NCI-H69 (cell line): ENCODE measurements at regions not wholly inside any gene's neighbourhood (a gene's known extent, or its start where the extent isn't known, plus 50 kb on each side); places are given as distances from the start of the nearest gene placed in this dataset.
"Not testable (repeated sequence)": the region's sequence is repeated elsewhere in the genome, so short reads cannot be mapped to it uniquely, and the experiment has no call there.

Source experiments
- DNase-seq: peaks from one replicate; lab custom pipeline; 2025; lab: John Stamatoyannopoulos, UW

DNA sequence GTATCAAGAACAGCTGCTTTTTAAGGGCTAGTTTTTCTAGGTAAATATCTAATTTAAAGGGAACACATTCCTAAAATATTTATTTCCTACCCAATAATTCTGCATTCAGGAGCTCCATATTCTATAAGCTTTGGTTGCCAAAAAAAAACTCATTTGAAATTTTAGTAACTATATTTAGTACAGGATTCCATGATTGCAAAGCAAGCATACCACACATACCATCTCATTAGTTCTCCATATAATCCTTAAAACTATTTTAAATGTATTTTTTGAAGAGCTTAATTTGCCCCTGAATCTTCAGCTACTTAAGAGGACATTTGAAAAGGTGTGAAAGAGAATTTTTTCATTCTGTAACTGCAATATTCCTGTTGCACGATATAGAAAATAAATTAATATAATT lies 877.0 kb downstream of the NR2F1-AS1 start:
- no peak for DNase-seq

DNA sequence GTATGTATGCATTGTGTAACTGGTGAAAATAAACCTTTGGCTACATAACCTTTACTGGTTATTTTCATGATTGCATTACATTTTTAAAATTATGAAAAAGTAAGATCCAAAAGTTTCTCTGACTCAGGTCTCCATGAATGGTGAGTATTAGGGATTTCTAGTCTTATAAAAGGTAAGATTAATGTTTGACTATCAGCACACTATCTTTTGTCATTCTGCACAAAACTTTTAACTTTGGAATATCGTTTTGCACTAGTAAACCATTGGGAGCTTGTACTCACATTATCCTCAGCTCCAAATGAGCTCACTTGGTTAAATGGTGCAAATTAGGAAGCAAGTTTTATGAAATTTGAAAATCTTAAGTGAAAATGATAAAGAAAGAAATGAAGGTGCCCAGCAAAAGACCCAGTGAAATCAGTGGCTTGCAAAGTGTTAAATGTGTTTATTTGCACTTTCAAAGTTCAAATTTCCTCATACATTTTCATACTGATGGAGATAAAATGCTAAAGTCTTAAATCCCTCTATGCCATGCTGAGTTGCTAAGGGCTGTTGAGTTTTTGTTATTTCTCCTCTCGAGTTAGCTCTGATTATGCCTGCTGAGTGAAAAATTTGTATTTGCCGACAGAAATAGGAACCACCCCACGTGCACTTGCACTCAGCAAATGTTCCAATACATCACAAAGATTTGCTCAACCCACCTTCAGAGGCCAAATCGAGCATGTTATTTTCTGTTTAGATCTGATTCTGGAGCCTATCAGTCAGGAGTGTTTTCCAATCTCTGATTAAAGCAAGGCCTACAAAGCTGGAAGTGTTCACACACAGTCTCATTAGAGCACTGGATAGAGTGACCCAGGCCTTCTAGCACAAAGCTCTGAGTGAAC lies 885.7 kb downstream of the NR2F1-AS1 start:
- DNase-seq = peak; percentile 56

DNA sequence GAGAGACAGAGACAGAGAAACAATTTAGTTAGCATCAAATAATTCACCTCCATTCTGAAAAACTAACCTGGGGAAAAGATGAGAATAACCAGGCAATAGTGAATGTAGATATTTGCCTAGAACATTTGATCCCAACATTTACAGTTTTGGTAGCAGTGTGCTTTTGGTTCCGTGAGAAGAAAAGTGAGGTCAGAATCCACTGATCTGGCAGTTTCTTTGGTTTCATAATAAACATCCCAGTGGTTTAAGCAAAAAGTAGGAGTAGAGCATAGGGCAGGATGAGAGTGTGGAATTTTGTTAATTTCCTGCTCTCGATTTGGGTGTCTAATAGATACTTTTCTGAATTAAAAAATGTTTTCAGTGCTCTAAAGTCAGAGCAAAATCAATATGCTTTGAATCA lies 887.0 kb downstream of the NR2F1-AS1 start:
- no peak for DNase-seq

DNA sequence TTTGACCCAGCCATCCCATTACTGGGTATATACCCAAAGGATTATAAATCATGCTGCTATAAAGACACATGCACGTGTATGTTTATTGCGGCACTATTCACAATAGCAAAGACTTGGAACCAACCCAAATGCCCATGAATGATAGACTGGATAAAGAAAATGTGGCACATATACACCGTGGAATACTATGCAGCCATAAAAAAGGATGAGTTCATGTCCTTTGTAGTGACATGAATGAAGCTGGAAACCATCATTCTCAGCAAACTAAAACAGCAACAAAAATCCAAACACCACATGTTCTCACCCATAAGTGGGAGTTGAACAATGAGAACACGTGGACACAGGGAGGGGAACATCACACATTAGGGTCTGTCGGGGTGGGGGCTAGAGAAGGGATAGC lies 889.1 kb downstream of the NR2F1-AS1 start:
- not testable (repeated sequence) for DNase-seq

DNA sequence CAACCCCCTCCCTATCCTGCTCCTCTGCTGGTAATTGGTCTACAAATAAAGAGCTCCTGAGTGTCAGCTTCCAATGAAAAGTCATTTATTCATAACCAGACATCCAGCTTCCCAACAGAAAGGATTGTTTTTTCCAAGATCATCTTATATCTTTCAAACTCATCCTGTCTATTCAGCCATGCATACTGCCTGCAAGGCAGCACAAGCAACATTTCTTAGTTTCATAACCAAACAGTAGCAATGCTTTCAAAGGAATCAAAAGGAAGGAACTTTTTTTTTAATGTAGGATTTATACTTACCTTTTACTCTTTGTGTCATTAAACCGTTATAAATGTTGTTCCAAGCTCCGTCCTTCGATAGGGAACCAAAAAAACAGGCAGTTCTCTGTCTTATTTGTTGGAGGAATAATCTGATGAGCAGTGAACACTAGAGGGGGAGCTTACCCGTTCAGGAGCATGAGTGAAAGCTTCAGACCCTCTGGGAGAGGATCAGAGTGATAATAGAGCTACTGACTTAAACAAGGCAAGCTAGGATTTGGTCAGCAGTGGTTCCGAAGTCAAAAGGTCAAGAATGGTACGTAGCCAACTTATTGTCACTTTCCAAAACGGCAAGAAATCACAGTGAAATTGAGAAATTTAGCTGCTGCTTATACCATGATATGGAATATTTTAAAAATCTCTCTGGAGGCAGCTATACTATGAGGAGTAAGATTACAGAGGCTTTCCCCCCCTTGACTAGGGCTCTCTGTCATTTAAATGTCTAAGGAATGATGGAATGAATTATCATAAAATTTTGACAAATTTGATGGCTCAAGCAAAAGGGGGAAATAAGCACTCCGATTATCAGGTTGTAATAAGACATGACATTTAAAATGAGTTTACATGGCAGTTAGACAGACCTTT lies 892.9 kb downstream of the NR2F1-AS1 start:
- peak; percentile 54 for DNase-seq

DNA sequence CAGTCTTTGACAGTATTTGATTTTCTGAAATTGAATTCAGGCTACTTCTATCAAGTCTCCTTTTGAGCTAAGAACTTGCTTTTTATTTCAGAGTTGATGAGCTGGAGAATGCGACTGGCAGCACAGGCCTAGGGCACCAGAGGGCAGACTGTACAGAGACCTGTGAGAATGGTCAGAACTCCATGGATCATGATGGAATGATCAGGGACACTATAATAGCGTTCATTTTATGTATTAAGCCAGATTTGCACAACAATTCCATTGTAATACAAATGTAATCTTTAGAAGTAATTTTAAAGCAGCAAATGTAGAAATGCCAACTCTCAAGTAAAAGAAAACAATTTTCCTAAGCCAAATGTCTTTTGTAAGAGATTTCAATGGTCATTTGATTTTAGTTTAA lies 902.4 kb downstream of the NR2F1-AS1 start:
- DNase-seq = peak; percentile 54

DNA sequence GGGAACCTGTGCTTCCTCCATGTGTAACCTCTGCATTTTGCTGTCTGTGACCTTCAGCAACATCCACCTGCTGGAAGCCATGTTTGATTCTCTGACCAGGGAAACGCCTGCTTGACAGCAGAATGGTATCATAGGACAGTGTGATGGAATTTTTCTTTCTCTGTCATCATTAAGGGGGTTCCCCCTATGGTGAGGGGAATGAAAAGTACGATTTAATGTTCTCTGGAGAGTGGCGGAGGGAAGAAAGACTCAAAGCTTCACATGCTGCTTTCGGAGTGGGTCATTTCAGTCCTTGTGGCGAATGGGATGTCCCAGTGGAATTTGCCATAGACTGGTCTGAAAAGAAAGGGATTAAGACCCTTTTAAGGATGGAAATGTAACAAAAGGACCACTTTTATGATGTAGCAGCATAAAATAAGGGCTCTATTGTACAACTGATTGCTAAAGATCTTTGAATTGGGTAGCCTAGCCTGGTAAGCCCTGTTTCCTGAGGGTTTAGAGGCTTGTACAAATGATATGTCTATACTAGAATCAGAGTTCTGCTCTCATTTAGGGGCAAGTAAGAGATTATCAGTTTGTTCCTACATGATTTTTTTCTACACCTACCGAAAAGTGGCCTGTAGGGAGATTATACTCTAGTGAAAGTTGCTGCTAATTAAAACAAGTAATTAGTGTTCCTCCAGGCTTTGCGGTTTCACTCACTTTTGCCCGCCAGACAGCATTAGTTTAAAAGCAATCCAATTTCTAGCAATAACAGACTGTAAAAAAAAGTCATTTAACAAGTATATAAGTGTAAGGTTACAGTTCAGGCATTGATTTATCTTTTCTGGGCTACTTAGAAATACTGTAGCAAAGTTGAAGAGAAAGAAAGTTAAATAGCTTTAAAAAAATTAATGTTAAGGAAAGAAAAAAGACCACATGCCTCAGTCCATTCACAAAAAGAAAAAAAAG lies 904.5 kb downstream of the NR2F1-AS1 start:
- peak; percentile 26 for DNase-seq

DNA sequence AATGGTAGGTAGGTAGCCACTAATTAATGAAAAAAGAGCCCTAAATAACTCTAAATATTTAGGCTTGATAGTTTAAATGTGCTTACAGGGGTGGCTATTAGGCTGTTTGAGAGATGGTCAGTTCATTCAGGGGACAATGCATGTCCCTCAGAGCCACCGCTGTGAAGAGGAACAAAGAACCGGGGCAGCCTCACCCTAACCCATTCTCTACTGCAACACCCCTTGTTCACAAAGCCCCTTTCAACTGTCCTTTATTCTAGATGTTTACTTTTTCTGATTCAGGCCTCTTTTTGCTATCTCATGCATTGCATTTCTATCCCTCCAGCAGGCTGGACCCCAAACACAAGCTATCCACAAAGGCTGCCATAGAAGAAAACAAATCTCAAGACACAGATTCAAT lies 906.7 kb downstream of the NR2F1-AS1 start:
- DNase-seq = peak; percentile 94

DNA sequence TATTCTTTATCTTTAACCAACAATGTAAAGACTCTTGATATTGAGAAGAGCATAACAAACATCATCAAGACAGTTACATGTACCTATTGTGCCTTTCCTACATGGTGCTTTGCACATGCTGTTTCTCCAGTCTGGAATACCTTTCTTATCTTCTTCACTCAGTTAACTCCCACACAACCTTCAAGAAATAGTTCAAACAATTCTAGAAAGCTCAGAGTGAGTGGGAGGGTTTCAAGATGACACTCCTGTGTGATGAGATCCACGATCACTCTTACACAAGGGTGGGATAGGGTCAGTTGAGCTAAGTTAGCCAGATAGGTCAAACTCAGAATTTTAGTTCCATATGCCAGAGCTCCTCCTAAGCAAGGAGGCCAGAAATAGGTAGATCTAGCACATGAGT lies 915.5 kb downstream of the NR2F1-AS1 start:
- DNase-seq = no peak

DNA sequence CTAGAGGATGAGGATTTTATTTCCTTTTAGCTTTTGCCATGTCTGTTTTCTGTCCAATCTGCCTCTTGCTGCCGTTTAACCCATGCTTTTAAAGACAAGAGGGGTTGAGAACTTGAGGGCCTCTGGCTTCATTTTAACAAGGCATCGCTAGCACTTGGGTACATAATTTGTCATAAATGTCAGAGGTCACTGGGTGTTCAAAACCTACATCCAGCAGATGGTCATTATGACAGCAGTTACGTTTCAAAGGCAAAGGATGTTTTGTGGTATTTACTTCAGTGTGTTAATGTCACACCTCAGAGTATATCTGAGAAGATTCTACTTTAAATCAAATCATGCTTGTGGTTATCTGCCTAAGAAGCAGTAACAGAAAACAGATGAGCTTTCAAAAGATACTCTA lies 918.3 kb downstream of the NR2F1-AS1 start:
- DNase-seq = peak; percentile 72

DNA sequence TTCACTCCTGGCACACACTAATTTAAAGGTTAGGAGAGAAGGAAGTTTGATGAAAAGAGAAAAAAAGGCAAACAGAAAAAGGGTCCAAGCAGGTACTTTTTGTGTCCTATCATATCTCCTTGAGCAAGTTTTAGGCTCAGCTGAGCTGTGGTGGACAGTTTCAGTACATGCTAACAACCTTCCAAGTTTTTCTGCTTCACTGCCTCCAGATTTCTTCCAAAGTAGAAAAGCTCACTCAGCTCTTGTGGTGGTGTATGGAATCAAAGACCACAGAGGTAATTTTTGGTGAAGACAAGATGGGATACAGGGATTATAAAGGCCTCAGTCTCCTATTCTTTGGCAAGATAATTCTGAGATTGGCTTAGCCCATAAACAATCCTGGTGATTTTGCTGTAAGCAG lies 921.8 kb downstream of the NR2F1-AS1 start:
- DNase-seq = no peak

DNA sequence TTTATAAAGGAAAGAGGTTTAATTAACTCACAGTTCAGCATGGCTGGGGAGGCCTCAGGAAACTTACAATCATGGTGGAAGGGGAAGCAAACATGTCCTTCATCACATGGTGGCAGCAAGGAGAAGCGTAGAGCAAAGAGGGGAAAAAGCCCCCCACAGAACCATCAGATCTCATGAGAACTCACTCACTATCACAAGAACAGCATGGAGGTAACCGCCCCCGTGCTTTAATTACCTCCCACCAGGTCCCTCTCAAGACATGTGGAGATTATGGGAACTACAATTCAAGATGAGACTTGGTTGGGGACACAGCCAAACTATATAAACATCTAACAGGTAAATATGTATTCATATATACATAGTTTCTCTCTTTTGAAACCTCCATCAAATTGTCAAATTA lies 926.4 kb downstream of the NR2F1-AS1 start:
- peak; percentile 67 for DNase-seq

DNA sequence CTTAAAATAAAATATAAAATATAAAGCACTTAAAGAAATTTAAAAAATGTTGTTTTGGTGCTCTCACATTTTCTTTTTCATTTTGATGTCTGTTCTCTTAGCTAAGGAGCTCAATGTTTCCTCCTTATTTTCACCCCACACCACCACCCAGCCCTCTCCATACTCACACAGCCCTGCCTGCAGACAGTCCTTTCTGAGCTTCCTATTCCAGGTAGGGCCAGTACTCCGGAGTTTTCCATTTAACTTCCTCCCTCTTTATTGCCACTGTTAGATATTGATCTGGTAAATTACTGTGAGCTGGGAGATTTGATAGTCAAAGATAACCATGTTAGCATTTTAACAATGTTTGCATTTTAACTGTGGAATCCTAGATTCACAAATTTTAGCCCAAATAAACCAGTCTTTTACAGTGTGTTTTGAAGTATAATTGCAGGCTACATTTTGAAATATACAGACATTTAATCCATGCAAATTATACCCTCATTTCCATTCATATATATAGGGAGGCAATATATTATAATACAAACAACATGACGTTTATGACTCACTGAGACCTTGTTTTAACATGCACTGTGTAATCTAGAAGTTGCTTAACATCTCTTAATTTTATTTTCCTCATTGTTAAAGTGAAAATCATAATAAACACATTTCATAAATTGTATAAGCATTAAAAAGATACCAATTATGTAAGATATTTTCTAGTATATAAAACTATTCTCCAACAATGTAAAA lies 927.1 kb downstream of the NR2F1-AS1 start:
- DNase-seq = peak; percentile 73

DNA sequence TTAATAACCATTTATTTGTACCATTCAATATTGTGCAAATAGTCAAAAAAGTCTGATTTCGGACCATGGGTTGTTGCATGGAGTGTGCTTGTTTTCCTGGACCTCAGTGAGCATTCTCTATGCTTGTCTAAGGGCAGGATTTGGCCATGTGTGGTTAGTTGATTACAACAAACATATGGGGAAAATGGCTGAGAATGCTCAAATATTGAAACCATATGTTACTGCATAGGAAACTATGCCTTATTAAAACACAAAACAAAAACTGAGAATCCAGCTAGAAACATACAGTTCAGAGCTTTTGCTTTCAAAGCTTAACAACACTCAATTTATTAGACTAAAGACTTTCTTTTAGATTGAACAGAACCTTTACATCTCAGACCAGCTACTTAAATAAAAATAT lies 928.3 kb downstream of the NR2F1-AS1 start:
- DNase-seq = peak; percentile 20

DNA sequence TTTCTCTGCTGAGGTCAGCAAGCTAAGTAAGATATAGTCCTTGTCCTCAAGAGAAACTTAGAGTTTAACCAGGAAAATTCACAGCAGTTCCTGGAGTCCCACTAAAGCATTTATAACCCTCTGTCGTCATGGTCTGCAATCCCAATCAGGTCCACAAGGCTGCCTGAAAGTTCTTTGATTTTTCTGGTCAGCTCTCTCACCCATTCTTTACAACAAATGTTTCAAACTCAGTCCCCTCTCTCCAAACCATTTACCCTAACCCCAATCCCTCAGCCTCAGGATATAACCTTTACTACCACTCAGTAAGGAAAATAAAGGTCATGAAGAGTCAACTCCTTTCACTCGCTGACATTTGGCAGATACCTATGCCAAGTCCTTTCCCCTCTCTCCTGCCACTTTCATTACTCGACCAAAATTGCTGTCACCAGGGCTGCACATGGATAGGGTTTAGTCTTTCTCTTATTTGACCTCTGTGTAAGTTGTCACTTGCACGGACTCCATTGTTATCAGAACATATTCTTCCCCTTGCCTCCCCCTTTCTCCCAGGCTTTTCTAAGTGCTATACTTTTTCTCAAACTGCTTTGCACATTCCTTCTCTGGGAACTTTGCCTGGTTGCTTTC lies 936.6 kb downstream of the NR2F1-AS1 start:
- peak; percentile 67 for DNase-seq

DNA sequence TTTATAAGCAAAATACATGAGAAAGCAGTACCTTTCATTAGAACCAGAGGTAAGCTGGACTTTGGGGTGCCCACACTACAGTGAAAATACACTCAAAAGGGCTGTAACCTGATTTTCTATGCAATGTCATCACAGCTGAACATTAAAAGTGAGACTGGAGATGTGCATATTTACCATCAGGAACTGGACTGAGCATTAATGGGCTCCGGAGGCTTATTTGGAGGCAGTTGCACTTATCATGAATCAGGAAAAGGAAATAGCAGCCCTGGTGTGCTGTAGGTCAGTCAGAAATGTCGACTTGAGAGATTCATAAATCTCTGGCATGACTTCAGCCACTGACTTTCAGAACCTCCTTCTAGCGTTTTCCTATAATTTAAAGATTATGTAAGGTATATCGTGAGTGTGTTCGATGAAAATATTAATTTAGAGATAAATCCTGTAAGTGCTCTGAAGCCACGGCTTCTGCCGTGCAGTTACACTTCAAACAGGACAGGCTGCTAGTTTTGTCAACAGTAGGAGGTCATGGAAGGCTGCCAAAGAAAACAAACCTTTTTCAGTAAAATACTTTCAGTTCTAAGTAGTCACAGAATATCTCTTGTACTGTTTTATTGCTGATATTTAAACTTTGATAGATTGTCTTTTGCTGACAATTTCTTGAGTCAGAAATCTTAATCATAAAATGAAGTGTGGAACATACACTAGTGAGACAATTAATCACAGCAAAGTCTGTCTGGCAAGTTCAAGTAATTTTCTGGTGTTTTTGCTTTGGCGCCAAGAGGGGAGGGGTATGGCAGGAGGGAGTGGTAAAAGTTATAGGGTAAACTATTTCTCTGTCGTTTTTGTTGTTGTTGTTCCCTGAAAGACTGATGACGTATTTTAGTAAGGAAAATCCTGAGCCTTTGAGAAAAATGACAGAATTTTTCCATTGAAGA lies 939.7 kb downstream of the NR2F1-AS1 start:
- DNase-seq = peak; percentile 97

DNA sequence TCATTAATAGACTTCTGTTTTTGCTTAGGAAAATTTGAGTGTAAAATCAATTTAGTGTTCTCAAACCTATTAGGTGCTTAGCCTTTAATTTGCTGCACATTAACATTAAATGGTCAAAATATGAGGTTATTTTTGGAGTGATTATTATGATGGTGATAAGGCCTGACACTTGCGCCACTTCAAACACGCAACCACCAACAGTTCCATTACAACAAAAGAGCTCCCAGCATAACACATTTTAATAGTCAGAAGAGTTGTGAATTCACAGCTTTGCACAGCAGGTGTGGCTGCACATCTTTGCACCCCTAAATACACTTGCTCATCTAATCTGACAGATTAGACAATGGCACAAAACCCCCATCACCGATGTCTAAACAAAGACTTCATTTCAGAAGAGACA lies 940.7 kb downstream of the NR2F1-AS1 start:
- DNase-seq = peak; percentile 92

DNA sequence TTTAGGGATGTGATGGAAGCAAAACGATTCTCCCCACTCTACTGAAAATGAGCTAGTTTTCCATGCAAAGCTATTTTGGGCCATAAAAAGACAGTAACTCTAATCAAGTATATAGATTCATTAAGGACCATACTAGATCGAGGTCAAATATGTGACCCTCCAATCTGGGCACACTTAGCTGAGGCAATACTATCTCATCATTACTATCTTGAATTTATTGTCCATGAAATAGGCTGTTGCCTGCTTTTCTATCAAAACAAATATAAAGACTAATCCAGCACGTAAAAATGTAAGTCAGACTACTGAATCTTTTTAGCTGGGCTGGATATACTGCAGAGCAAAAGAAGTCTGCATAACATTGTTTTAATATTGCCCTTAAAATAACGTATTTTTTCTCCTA lies 943.1 kb downstream of the NR2F1-AS1 start:
- DNase-seq = peak; percentile 62

DNA sequence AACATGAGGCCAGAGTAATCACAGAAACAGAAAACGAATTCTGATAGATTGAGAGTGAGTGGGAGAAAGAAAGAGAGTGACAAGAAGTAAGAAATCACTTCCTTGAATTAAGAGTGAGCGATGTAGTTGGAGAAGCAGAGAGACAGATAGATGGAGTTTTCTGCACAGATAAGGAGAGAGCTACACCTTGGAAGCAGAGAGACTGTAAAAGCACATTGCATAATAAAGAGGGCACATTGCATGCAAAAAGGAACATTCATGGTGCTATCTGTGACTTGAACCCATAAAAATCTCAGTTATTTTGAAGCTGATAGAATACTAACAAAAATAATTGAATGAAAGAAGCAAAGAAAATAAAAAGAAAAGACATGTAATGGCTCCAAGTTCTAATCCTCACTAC lies 943.8 kb downstream of the NR2F1-AS1 start:
- DNase-seq = peak; percentile 50
